ENCODE measurements at regions not wholly inside any gene's neighbourhood (a gene's known extent, or its start where the extent isn't known, plus 50 kb on each side); places are given as distances from the start of the nearest gene placed in this dataset.

- DNase-seq: no peak
Measured at GRCh38 chr20:22863826-22864225, 171.3 kb upstream of the SSTR4 start.

GRCh38 chr20:22866812-22867341, 168.2 kb upstream of the SSTR4 start:
- no peak for DNase-seq

- DNase-seq: no peak
Measured at GRCh38 chr20:22878166-22878565, 156.9 kb upstream of the SSTR4 start.

- DNase-seq: no peak
Measured at GRCh38 chr20:22880277-22880676, 154.8 kb upstream of the SSTR4 start.

GRCh38 chr20:22887796-22888195, 147.3 kb upstream of the SSTR4 start:
- DNase-seq: no peak

- no peak for DNase-seq
Measured at GRCh38 chr20:22890594-22891300, 144.4 kb upstream of the SSTR4 start.

DNA sequence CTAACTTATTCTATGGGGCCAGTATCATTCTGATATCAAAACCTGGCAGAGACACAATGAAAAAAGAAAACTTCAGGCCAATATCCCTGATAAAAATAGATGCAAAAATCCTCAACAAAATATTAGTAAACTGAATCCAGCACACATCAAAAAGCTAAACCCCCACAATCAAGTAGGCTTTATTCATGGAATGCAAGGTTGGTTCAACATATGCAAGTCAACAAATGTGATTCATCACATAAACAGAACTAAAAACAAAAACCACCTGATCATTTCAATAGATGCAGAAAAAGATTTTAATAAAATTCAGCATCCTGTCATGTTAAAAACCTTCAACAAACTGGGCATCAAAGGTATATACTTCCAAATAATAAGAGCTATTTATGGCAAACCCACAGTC, 133.9 kb upstream of the SSTR4 start:
- no peak for DNase-seq

GRCh38 chr20:22901921-22902320, 133.2 kb upstream of the SSTR4 start:
- no peak for DNase-seq

DNA sequence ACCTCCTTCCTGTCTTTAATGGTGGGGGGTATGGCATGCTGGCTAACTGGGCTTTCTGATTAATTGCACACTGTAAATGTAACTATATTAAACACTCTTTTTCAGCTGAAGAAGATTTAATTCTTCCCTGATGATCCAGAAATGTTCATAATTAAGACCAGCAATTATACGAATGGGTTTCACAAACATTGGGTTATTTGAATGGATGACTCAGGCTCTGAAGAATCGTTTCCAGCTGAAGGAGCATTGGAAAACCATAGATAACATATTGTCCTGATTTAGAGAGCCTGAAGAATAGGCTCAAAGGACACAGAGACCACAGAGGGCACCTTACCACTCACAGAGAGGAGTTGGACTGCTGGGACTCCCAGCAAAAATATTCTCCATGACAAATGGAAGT, 130.7 kb upstream of the SSTR4 start:
- DNase-seq: no peak

DNA sequence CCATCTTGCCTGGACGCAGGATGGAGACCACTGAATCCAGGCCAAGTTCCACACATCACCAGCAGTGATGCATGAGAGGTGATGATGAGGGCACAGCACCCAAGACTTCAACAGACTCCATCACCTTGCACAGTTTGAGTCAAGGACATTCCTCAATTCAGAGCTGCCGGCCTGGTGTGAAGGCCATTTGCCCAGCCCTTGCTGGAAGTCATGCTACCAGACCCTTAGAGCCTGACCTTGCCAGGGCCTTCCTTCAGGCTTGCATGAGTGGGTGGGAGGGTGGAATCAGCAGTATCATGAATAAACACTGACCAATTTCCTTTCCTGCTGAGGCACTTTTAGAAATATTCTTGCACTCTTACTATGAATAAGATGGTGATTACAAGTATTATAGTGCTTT, 130.2 kb upstream of the SSTR4 start:
- no peak for DNase-seq

GRCh38 chr20:22905658-22906057, 129.5 kb upstream of the SSTR4 start:
- DNase-seq: no peak

DNA sequence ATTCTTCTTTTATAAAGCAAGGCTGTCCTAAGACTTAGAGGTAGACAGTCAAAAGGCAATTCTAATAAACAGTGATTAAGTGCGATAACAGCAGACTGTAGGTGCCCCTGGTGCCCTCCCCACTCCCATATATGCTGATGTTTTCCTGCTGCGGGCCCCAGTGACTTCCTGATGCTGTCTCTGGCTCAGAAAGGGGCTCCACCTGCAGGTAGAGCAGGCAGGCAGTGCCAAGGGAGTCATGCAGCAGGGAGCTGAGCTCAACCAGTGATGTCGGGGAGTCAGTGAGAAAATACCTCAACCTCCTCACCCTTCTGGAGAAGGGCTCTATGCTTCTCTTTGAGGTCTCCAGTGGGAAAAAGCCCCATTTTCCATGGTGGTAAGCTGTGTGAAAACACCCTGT, 126.7 kb upstream of the SSTR4 start:
- DNase-seq: no peak

GRCh38 chr20:22908944-22909343, 126.2 kb upstream of the SSTR4 start:
- DNase-seq: no peak

DNA sequence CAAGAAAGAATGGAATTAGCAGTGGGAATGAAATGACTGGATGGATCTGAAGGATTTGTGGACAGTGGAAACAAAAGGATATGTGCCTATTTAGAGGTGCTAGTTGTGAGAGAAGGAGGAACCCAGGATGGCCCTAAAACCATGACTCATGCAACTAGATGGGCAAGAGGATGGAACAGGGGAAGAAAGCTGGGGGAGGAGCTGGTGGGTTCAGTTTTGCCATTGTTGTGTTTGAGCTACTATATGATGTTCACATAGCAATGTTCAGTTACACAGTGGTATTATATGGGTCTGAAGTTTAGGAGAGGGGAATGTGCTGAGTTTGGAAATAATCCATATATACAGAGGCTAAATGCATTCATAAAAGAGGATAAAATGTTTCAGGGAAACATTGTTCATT, 125.7 kb upstream of the SSTR4 start:
- DNase-seq: no peak

DNA sequence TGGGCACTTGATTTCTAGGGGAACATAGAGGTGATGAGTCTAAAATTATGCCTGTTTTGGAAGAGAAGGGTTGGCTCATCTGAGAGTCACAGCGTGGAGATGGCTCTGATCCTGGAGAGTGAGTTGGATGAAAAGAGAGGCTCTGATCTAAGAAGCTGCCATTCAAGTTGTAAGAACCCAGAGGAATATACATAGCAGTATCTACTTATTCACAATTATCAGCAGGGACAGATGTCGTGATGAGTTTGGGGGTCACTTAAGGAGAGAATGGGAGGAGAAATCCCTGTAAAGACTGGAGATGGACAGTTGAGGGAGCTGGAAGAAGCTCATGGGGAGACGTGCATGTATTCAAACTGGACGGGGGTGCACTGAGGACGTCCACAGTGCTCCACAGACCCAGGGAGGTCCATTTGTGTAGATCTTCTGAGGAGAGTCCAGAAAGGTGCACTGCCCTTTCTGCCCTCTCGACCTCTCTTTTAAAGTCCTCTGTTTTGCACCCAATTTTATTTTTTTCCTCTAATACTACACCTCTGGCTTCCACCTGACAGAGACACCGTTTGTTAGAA, 124.7 kb upstream of the SSTR4 start:
- no peak for DNase-seq

GRCh38 chr20:22914291-22914690, 120.8 kb upstream of the SSTR4 start:
- no peak for DNase-seq

DNA sequence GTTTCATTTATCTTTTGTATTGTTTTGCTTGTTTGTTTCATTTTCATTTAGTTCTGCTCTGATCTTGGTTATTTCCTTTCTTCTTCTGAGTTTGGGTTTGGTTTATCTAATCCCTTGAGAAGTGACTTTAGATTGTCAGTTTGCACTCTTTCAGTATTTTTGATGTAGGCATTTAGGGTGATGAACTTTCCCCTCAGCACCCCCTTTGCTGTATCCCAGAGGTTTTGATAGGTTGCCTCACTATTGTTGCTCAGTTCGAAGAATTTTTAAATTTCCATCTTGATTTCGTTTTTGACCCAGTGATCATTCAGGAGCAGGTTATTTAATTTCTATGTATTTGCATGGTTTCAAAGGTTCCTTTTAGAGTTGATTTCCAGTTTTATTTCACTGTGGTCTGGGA, 119.6 kb upstream of the SSTR4 start:
- DNase-seq: no peak

DNA sequence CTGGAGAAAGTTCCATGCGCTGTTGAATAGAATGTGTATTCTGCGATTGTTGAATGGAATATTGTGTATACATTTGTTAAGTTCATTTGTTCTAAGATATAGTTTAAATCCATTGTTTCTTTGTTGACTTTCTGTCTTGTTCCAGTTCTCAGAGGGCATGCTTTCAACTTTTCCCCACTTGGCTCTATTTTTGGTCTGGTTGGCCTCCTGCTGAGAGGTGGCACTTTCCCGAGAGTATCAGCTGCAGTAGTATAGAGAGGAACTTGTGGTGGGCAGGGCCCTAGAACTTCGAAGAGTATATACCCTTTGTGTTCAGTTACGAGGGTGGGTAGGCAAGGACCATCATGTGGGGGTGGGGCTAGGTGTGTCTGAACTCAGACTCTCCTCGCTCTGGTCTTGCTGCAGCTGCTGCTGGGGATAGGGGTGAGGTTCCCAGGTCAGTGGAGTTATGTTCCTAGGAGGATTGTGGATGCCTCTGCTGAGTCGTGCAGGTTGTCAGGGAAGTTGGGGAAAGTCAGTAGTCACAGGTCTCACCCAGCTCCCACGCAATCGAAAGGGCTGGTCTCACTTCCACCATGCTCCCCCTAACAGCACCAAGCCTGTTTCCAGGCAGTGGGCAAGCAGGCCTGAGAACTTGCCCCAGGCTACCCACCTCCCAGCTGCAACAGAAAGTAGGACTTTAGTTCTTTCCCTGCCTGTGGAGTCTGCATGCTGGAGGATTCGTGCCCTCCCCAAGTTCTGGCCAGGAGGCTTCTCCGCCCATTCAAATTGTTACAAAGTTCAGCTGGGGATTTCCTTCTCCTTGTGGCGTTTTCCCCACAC, 118.9 kb upstream of the SSTR4 start:
- no peak for DNase-seq

GRCh38 chr20:22918286-22918983, 116.7 kb upstream of the SSTR4 start:
- DNase-seq: no peak

DNA sequence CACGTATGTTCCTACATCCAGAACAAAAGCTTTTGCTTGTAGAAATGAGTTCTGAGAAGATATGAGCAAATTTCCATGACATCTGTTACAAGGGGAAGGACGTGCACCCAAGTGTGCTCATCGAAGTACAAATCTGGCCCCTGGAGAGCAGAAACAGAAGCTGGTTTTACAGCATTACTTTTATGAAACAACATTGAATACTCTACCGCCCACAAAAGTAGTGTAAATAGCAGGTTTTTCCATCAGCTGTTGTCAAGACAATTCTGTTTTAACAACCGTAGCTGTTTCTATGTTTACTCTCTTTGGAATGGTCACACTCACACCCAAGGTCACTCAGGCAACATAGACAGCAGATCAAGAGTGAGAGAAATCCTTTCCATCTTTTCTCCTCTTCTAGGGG, 114.2 kb upstream of the SSTR4 start:
- DNase-seq: no peak

DNA sequence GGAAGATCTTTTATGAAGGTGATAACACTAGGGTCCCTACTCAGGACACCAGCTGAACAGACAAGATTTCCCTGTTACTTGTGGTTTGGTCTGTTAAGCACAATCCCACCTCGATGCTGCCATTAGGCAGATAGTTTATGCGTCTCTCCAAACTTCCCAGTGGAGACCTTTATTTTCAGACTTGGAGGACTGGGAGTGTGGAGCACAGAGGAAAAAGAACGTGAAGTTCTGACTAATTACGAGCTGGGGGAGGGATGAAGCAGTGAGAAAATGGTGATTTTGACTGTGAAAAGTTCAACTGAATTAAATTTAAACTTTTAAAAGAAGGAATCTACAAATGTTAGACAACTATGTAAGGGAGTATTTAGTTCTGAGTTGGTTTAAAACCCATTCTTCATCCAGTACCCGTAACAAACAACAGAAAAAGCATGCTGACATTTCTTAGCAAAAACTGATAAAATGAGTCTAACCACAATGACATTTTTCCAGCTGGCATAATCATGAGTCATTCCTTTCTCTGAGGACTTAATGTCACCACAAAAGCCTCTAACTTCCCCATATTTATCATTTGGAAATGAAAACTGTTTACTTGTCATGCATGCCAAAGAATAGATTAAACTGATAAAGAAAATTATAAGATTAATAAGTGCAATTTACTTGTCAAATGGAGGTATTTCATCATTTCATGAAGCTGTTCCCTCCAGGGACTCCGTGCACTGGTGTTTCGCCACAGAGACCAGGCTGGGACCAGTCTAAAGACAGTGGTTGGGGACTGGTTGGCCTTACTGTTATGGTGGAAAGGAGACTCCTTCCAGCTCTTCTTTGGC, 113.3 kb upstream of the SSTR4 start:
- DNase-seq: no peak

DNA sequence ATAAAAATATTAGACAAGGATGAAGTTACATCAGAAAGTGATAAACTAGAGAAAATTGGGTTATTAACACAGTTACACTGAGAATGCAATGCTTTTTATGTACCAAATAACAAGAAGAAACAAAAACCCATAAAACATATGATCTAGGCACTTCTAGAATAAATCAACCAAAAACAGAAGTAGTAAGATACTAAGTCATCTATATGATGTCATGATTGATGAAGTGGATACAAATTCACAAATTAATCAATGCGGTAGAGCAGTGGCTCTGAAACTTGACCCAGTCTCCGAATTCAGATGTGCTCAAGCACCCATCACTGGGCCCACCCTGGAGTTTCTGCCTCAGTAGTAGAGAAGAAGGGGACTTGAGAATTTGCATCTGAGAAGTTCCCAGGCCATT, 112.1 kb upstream of the SSTR4 start:
- DNase-seq: no peak

All from NCI-H187 (cell line).